ENCODE measurements at regions not wholly inside any gene's neighbourhood (a gene's known extent, or its start where the extent isn't known, plus 50 kb on each side); places are given as distances from the start of the nearest gene placed in this dataset.
"Not testable (repeated sequence)": the region's sequence is repeated elsewhere in the genome, so short reads cannot be mapped to it uniquely, and the experiment has no call there.

DNA sequence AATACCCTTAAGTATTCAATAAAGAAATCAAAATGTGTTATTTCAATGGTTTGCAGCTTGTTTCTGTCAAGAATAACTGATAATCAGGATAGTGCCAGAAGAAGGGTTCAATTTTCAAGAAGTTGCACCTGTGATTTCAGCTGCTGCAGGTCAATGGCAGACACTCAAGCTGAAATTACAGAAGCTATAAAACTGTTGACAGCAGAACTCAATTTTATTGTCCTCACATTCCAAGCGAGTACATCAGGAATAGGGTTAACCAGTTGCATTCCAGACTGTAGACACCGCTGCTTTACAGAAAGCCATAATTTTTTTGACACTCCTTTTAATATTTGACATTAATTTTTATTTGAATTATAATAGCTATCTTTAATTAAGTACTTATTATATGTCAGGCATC, 364.1 kb downstream of the CGGBP1 start:
- Mint-ChIP-seq H3K4me1 (ENCODE audit: low read depth) (no peaks in the 10 kb centered on the region), H3K27me3 (no peaks in the 10 kb centered on the region), H3K36me3 (ENCODE audit: low read depth) (no peaks in the 10 kb centered on the region), H3K27ac (no peak overlapping the region), H3K9me3 (peaks cover 2% of the 10 kb centered on the region), H3K4me3 (no peak overlapping the region)
- ChIA-PET CTCF (no interaction called here), POLR2A (no interaction called here)
- H3K27me3 ChIP-seq (ENCODE audit: control insufficient read depth in 1 of 2, insufficient read depth in 2 of 2, low read length in 2 of 2) = no peaks in the 10 kb centered on the region
- H3K4me3 ChIP-seq (ENCODE audit: low read length) = no peak overlapping the region
- H3K36me3 ChIP-seq (ENCODE audit: insufficient read depth, low read length) = no peaks in the 10 kb centered on the region
- H3K9me3 ChIP-seq (ENCODE audit: control insufficient read depth in 1 of 2, insufficient read depth in 1 of 2, low read length in 2 of 2) = no peaks in the 10 kb centered on the region
- DNase-seq (no peak), ATAC-seq (ENCODE audit: poor library complexity) (no peak)
- intact Hi-C loops (cut with DNase I, micrococcal nuclease) = no loop called here
- TF ChIP-seq, protein P1, sequence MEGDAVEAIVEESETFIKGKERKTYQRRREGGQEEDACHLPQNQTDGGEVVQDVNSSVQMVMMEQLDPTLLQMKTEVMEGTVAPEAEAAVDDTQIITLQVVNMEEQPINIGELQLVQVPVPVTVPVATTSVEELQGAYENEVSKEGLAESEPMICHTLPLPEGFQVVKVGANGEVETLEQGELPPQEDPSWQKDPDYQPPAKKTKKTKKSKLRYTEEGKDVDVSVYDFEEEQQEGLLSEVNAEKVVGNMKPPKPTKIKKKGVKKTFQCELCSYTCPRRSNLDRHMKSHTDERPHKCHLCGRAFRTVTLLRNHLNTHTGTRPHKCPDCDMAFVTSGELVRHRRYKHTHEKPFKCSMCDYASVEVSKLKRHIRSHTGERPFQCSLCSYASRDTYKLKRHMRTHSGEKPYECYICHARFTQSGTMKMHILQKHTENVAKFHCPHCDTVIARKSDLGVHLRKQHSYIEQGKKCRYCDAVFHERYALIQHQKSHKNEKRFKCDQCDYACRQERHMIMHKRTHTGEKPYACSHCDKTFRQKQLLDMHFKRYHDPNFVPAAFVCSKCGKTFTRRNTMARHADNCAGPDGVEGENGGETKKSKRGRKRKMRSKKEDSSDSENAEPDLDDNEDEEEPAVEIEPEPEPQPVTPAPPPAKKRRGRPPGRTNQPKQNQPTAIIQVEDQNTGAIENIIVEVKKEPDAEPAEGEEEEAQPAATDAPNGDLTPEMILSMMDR (IDR thresholded peaks at IDR 0.05) = no peak
- H3K27ac ChIP-seq (ENCODE audit: low read depth in 1 of 2, low read length in 2 of 2) = no peak overlapping the region
- H3K4me1 ChIP-seq (ENCODE audit: insufficient read depth, low read length) = no peaks in the 10 kb centered on the region

DNA sequence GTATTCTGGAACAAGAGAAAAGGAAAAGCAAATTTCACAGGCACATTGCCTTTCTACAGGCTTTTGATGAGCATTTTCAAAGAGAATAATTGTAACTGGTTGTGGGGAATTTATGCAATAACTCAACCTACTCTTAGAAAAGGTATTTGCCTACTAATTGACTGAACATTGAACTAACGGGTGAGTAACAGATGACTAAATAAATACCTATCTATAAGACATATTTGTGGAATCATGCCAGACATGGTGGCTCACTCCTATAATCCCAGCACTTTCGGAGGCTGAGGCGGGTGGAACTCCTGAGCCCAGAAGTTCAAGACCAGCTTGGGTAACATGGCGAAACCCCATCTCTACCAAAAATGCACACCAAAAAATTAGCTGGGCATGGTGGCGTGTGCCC, 367.7 kb downstream of the CGGBP1 start:
- no peaks in the 10 kb centered on the region for H3K9me3 ChIP-seq (ENCODE audit: control insufficient read depth in 1 of 2, insufficient read depth in 1 of 2, low read length in 2 of 2)
- no peaks in the 10 kb centered on the region for H3K36me3 Mint-ChIP-seq (ENCODE audit: low read depth)
- no peaks in the 10 kb centered on the region for H3K27me3 Mint-ChIP-seq
- H3K27ac Mint-ChIP-seq = no peak overlapping the region
- POLR2A ChIA-PET = no interaction called here
- no peak overlapping the region for H3K27ac ChIP-seq (ENCODE audit: low read depth in 1 of 2, low read length in 2 of 2)
- H3K4me1 ChIP-seq (ENCODE audit: insufficient read depth, low read length) = no peaks in the 10 kb centered on the region
- DNase-seq (no peak), ATAC-seq (ENCODE audit: poor library complexity) (no peak)
- TF ChIP-seq, protein P1 (IDR thresholded peaks at IDR 0.05) = no peak
- H3K4me3 Mint-ChIP-seq = no peak overlapping the region
- intact Hi-C loops (cut with DNase I, micrococcal nuclease) = no loop called here
- no peaks in the 10 kb centered on the region for H3K4me1 Mint-ChIP-seq (ENCODE audit: low read depth)
- H3K36me3 ChIP-seq (ENCODE audit: insufficient read depth, low read length) = no peaks in the 10 kb centered on the region
- no peak overlapping the region for H3K4me3 ChIP-seq (ENCODE audit: low read length)
- CTCF ChIA-PET = no interaction called here
- peaks cover 2% of the 10 kb centered on the region for H3K9me3 Mint-ChIP-seq
- H3K27me3 ChIP-seq (ENCODE audit: control insufficient read depth in 1 of 2, insufficient read depth in 2 of 2, low read length in 2 of 2) = no peaks in the 10 kb centered on the region

DNA sequence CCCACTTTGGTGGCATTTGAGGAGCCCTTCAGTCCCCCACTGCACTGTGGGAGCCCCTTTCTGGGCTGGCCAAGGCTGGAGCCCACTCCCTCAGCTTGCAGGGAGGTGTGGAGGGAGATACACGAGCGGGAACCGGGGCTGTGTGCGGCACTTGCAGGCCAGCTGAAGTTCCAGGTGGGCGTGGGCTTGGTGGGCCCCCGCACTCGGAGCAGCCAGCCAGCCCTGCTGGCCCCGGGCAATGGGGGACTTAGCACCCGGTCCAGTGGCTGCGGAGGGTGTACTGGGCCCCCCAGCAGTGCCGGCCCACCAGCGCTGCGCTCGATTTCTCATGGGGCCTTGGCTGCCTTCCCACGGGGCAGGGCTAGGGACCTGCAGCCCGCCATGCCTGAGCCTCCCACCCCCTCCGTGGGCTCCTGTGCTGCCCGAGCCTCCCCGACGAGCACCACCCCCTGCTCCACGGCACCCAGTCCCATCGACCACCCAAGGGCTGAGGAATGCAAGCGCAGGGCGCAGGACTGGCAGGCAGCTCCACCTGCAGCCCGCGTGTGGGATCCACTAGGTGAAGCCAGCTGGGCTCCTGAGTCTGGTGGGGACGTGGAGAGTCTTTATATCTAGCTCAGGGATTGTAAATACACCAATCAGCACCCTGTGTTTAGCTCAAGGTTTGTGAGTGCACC, 379.7 kb downstream of the CGGBP1 start:
- H3K36me3 ChIP-seq (ENCODE audit: insufficient read depth, low read length); H3K4me1 Mint-ChIP-seq (ENCODE audit: low read depth); H3K9me3 Mint-ChIP-seq; H3K27ac ChIP-seq (ENCODE audit: low read depth in 1 of 2, low read length in 2 of 2); H3K4me3 ChIP-seq (ENCODE audit: low read length); H3K27me3 ChIP-seq (ENCODE audit: control insufficient read depth in 1 of 2, insufficient read depth in 2 of 2, low read length in 2 of 2); CTCF ChIA-PET; H3K4me3 Mint-ChIP-seq; H3K4me1 ChIP-seq (ENCODE audit: insufficient read depth, low read length); H3K9me3 ChIP-seq (ENCODE audit: control insufficient read depth in 1 of 2, insufficient read depth in 1 of 2, low read length in 2 of 2); intact Hi-C loops (cut with DNase I, micrococcal nuclease); H3K36me3 Mint-ChIP-seq (ENCODE audit: low read depth); H3K27me3 Mint-ChIP-seq; ATAC-seq (ENCODE audit: poor library complexity); H3K27ac Mint-ChIP-seq; POLR2A ChIA-PET; DNase-seq: not testable (repeated sequence)

All from CD4-positive, alpha-beta T cell (primary cell).